ENCODE measurements at regions not wholly inside any gene's neighbourhood (a gene's known extent, or its start where the extent isn't known, plus 50 kb on each side); places are given as distances from the start of the nearest gene placed in this dataset.

DNA sequence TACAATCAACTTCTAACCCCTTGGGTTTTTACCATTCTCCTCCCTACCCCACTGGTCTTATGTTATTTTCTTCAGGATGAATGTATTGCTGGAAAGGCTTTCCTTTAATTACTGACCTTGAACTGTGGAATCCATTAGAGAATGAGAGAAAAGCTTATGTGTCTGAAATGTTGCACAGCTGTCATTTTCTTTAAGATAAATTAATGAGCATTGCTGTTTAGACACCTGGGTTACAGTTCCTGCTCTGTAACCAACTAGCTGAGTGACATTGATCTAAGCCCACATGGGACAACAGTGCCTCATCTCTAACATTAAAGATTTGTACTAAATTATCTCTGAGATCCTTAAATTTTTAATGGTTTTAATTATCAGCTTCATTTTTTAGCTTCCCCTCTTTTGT lies 507.0 kb downstream of the TAF11L14 start:
- TF ChIP-seq, protein P1, sequence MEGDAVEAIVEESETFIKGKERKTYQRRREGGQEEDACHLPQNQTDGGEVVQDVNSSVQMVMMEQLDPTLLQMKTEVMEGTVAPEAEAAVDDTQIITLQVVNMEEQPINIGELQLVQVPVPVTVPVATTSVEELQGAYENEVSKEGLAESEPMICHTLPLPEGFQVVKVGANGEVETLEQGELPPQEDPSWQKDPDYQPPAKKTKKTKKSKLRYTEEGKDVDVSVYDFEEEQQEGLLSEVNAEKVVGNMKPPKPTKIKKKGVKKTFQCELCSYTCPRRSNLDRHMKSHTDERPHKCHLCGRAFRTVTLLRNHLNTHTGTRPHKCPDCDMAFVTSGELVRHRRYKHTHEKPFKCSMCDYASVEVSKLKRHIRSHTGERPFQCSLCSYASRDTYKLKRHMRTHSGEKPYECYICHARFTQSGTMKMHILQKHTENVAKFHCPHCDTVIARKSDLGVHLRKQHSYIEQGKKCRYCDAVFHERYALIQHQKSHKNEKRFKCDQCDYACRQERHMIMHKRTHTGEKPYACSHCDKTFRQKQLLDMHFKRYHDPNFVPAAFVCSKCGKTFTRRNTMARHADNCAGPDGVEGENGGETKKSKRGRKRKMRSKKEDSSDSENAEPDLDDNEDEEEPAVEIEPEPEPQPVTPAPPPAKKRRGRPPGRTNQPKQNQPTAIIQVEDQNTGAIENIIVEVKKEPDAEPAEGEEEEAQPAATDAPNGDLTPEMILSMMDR (IDR thresholded peaks at IDR 0.05) = no peak
- TF ChIP-seq, protein P2, sequence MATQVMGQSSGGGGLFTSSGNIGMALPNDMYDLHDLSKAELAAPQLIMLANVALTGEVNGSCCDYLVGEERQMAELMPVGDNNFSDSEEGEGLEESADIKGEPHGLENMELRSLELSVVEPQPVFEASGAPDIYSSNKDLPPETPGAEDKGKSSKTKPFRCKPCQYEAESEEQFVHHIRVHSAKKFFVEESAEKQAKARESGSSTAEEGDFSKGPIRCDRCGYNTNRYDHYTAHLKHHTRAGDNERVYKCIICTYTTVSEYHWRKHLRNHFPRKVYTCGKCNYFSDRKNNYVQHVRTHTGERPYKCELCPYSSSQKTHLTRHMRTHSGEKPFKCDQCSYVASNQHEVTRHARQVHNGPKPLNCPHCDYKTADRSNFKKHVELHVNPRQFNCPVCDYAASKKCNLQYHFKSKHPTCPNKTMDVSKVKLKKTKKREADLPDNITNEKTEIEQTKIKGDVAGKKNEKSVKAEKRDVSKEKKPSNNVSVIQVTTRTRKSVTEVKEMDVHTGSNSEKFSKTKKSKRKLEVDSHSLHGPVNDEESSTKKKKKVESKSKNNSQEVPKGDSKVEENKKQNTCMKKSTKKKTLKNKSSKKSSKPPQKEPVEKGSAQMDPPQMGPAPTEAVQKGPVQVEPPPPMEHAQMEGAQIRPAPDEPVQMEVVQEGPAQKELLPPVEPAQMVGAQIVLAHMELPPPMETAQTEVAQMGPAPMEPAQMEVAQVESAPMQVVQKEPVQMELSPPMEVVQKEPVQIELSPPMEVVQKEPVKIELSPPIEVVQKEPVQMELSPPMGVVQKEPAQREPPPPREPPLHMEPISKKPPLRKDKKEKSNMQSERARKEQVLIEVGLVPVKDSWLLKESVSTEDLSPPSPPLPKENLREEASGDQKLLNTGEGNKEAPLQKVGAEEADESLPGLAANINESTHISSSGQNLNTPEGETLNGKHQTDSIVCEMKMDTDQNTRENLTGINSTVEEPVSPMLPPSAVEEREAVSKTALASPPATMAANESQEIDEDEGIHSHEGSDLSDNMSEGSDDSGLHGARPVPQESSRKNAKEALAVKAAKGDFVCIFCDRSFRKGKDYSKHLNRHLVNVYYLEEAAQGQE (IDR thresholded peaks at IDR 0.05; ENCODE audit: insufficient read depth in 1 of 2, low read depth in 2 of 2, low read length in 1 of 2) = no peak
- TF ChIP-seq POLR2AphosphoS5 (IDR thresholded peaks at IDR 0.05; ENCODE audit: low read depth, low read length) (no peak), TCF7L2 (IDR thresholded peaks at IDR 0.05; ENCODE audit: low read depth, low read length) (no peak), SIN3A (IDR thresholded peaks at IDR 0.05; ENCODE audit: borderline replicate concordance, insufficient read depth, low read depth, low read length) (no peak)
